Keratinocyte (primary cell): ENCODE measurements at regions not wholly inside any gene's neighbourhood (a gene's known extent, or its start where the extent isn't known, plus 50 kb on each side); places are given as distances from the start of the nearest gene placed in this dataset.
A peak's percentile ranks its signal among the peaks of the same experiment; 100 is the strongest.

Experiments
- DNase-seq: peaks from one replicate; pipeline ENCODE4 v3.0.0-alpha.2; 2011; ENCODE audit warnings: low read depth, missing footprints, low spot score
- FAIRE-seq: peaks from 2 replicates; lab custom pipeline; 2011; peaks lifted over from hg19 to GRCh38; lab: Jason Lieb, UNC
- H2AFZ ChIP-seq: 2 replicates; pipeline ENCODE4 v1.6.0; 2012; ENCODE audit warnings: low read length, control low read depth, inconsistent platforms; ENCODE audit not compliant: control insufficient read depth
- H3K27ac ChIP-seq: 2 replicates; pipeline ENCODE4 v1.5.1; 2011; ENCODE audit warnings: low read length; ENCODE audit not compliant: control insufficient read depth, insufficient read depth
- H3K27me3 ChIP-seq: 3 replicates; pipeline ENCODE4 v1.6.0; 2011; ENCODE audit warnings: low read length; ENCODE audit not compliant: control insufficient read depth, insufficient read depth; ENCODE audit errors: extremely low read depth
- H3K36me3 ChIP-seq, 2 experiments: 2 replicates in 1 of 2; 3 replicates in 1 of 2; pipeline ENCODE4 v1.5.1; 2011; ENCODE audit warnings: low read length in 2 of 2, mild to moderate bottlenecking in 1 of 2; ENCODE audit not compliant: control insufficient read depth in 2 of 2, insufficient read depth in 2 of 2; ENCODE audit errors: extremely low read depth in 1 of 2
- H3K4me1 ChIP-seq: 3 replicates; pipeline ENCODE4 v1.5.1; 2011; ENCODE audit warnings: low read length; ENCODE audit not compliant: control insufficient read depth, insufficient read depth; ENCODE audit errors: extremely low read depth
- H3K4me2 ChIP-seq: 3 replicates; pipeline ENCODE4 v1.6.0; 2011; ENCODE audit warnings: low read depth, low read length; ENCODE audit not compliant: control insufficient read depth, insufficient read depth; ENCODE audit errors: extremely low read depth
- H3K4me3 ChIP-seq, 3 experiments: fragments of 200-600 bp in 1 of 3; sonication (generic) in 1 of 3; 2 replicates in 2 of 3; 3 replicates in 1 of 3; pipeline ENCODE4 v1.5.1; 2011 to 2016; ENCODE audit warnings: low read length in 3 of 3, mild to moderate bottlenecking in 3 of 3, control low read depth in 2 of 3, inconsistent platforms in 1 of 3, low read depth in 1 of 3, mixed read lengths in 1 of 3, mixed run types in 1 of 3, moderate library complexity in 1 of 3; ENCODE audit not compliant: control insufficient read depth in 2 of 3, insufficient read depth in 2 of 3; ENCODE audit errors: extremely low read depth in 1 of 3
- H3K79me2 ChIP-seq: 2 replicates; pipeline ENCODE4 v1.6.0; 2012; ENCODE audit warnings: low read length; ENCODE audit not compliant: control insufficient read depth, insufficient read depth
- H3K9ac ChIP-seq: 3 replicates; pipeline ENCODE4 v1.6.0; 2011; ENCODE audit warnings: low read length; ENCODE audit not compliant: control insufficient read depth, insufficient read depth; ENCODE audit errors: extremely low read depth
- H3K9me1 ChIP-seq: 3 replicates; pipeline ENCODE4 v1.6.0; 2011; ENCODE audit warnings: low read length; ENCODE audit not compliant: control insufficient read depth, insufficient read depth; ENCODE audit errors: extremely low read depth
- H3K9me3 ChIP-seq: 2 replicates; pipeline ENCODE4 v1.5.1; 2012; ENCODE audit warnings: low read depth, low read length; ENCODE audit not compliant: control insufficient read depth
- H4K20me1 ChIP-seq: 3 replicates; pipeline ENCODE4 v1.6.0; 2011; ENCODE audit warnings: low read length; ENCODE audit not compliant: control insufficient read depth, insufficient read depth; ENCODE audit errors: extremely low read depth
- EZH2 ChIP-seq: IDR thresholded peaks from one replicate; pipeline ENCODE4 v1.6.1; 2012; ENCODE audit warnings: inconsistent platforms, mild to moderate bottlenecking, low read length, moderate library complexity
- dilution Hi-C: fragments of 300-500 bp; cut with MboI; formaldehyde crosslinking; loops from one replicate; pipeline ENCODE4 v1.7.0; 2020; ENCODE audit warnings: low sequenced_read_pairs; ENCODE audit not compliant: extremely low pct_ligation_motif_present
- TF ChIP-seq, protein P1 (sequence below), 3 experiments: IDR thresholded peaks in 1 of 3; conservative IDR thresholded peaks in 1 of 3; optimal IDR thresholded peaks in 1 of 3; 2 replicates in 2 of 3; 3 replicates in 1 of 3; pipeline versions ENCODE3 to v1.5.1; 2011; ENCODE audit warnings: low read length in 3 of 3, mild to moderate bottlenecking in 3 of 3, moderate library complexity in 2 of 3, control low read depth in 1 of 3, inconsistent platforms in 1 of 3; ENCODE audit not compliant: insufficient read depth in 2 of 3; ENCODE audit errors: extremely low read depth in 1 of 3

GRCh38 chr6:22821664-22822320 lies 252.4 kb downstream of the HDGFL1 start:
- DNase-seq (no peak), FAIRE-seq (peak; percentile 13)
- H3K79me2 ChIP-seq, result no peaks in the 10 kb centered on the region
- H3K9me1 ChIP-seq, result no peaks in the 10 kb centered on the region
- no peak overlapping the region for H3K4me3 ChIP-seq
- no peak overlapping the region for H2AFZ ChIP-seq
- H4K20me1 ChIP-seq, result no peaks in the 10 kb centered on the region
- peaks cover 6% of the 10 kb centered on the region for H3K4me1 ChIP-seq
- dilution Hi-C loops, result no loop called here
- H3K9ac ChIP-seq, result no peak overlapping the region
- no peak overlapping the region for H3K27ac ChIP-seq
- H3K4me2 ChIP-seq, result no peak overlapping the region
- H3K36me3 ChIP-seq, result no peaks in the 10 kb centered on the region
- H3K9me3 ChIP-seq, result no peaks in the 10 kb centered on the region
- H3K27me3 ChIP-seq, result no peaks in the 10 kb centered on the region
- no peak for TF ChIP-seq EZH2
- TF ChIP-seq, protein P1, sequence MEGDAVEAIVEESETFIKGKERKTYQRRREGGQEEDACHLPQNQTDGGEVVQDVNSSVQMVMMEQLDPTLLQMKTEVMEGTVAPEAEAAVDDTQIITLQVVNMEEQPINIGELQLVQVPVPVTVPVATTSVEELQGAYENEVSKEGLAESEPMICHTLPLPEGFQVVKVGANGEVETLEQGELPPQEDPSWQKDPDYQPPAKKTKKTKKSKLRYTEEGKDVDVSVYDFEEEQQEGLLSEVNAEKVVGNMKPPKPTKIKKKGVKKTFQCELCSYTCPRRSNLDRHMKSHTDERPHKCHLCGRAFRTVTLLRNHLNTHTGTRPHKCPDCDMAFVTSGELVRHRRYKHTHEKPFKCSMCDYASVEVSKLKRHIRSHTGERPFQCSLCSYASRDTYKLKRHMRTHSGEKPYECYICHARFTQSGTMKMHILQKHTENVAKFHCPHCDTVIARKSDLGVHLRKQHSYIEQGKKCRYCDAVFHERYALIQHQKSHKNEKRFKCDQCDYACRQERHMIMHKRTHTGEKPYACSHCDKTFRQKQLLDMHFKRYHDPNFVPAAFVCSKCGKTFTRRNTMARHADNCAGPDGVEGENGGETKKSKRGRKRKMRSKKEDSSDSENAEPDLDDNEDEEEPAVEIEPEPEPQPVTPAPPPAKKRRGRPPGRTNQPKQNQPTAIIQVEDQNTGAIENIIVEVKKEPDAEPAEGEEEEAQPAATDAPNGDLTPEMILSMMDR (optimal IDR thresholded peaks at IDR 0.05 in 1 of 3, IDR thresholded peaks at IDR 0.05 in 1 of 3, conservative IDR thresholded peaks at IDR 0.05 in 1 of 3; ENCODE audit: extremely low read depth in 1 of 3, insufficient read depth in 2 of 3, low read length in 3 of 3), result no peak

- Histone ChIP-seq H3K4me1 (peaks cover 17% of the 10 kb centered on the region), H3K27ac (no peak overlapping the region), H3K27me3 (no peaks in the 10 kb centered on the region), H4K20me1 (no peaks in the 10 kb centered on the region), H3K9me1 (no peaks in the 10 kb centered on the region), H3K9me3 (no peaks in the 10 kb centered on the region), H3K4me3 (no peak overlapping the region), H3K79me2 (no peaks in the 10 kb centered on the region), H3K4me2 (no peak overlapping the region), H3K36me3 (no peaks in the 10 kb centered on the region), H3K9ac (no peak overlapping the region), H2AFZ (no peak overlapping the region)
- FAIRE-seq (no peak), DNase-seq (no peak)
- TF ChIP-seq EZH2, result no peak
- TF ChIP-seq, protein P1 (optimal IDR thresholded peaks at IDR 0.05 in 1 of 3, IDR thresholded peaks at IDR 0.05 in 1 of 3, conservative IDR thresholded peaks at IDR 0.05 in 1 of 3; ENCODE audit: extremely low read depth in 1 of 3, insufficient read depth in 2 of 3, low read length in 3 of 3), result no peak
- dilution Hi-C loops, result no loop called here
These were observed 255.8 kb downstream of the HDGFL1 start for GRCh38 chr6:22825210-22825609.
